DMS153 (cell line): ENCODE measurements at regions not wholly inside any gene's neighbourhood (a gene's known extent, or its start where the extent isn't known, plus 50 kb on each side); places are given as distances from the start of the nearest gene placed in this dataset.
"Not testable (repeated sequence)": the region's sequence is repeated elsewhere in the genome, so short reads cannot be mapped to it uniquely, and the experiment has no call there.

Experiments used
- DNase-seq: peaks from one replicate; lab custom pipeline; 2025; lab: John Stamatoyannopoulos, UW

GRCh38 chr1:37161171-37161570, 126.9 kb upstream of the GRIK3 start:
- DNase-seq: no peak

GRCh38 chr1:37162059-37162458, 127.7 kb upstream of the GRIK3 start:
- no peak for DNase-seq

DNA sequence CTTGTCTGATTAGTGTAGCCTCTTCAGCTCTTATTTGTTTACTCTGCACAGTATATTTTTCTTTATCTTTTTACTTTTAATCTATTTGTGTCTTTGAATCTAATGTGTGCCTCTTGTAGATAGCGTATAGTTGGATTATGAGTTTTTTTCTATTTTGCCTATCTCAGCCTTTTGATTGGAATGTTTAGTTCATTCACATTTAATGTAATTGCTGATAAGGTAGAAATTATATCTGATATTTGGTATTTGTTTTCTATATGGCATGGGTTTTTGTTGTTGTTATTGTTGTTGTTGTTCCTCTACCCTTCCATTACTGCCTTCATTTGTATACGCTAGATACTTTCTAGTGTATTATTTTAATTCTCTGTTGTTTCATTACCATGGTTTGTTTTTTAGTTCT, 131.7 kb upstream of the GRIK3 start:
- no peak for DNase-seq

GRCh38 chr1:37167479-37167878, 133.2 kb upstream of the GRIK3 start:
- DNase-seq: peak; percentile 33

DNA sequence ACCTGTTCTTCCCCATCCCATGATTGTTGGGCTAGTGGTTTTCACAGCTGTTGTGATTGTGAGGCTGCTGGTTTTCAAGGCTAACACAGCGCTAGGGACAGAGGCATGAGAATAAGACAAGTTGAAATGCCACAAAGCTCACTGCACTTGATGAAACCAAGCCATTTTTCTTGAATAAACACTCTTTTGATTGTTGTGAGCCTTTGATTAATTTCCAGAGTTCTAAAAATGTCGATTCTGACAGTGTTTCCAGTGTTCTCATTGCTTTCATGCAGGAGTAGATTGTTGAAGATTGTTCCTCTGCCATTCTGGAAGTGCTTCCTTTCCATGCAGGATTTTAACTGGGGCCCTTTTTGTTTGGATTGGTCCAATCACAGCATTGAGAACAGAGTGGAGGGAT, 134.9 kb upstream of the GRIK3 start:
- no peak for DNase-seq

DNA sequence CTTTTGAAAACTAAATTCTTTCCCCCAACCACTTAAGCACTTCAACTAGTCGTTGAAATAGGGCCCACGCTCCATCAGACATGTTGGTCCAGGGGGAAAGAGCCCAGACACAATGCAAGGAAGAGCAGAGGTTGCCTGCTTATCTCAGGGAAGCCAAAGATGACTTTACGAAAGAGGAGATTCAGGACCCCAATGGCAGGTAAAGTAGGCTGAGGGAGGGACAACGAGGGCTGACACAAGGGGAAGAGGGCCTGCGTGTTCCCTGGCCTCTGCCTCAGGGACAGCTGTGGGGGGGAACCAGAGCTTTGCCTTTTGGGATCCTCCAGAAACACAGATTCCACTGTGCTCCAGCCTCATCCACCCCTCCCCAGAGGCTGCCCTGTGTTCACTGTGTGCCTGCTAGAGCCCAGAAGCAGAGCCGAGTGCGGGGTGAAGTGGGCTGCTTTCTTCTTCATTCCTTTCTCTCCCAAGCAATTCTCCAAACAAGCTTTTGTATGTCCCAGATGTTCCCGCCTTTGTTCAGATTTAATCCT, 135.5 kb upstream of the GRIK3 start:
- no peak for DNase-seq

DNA sequence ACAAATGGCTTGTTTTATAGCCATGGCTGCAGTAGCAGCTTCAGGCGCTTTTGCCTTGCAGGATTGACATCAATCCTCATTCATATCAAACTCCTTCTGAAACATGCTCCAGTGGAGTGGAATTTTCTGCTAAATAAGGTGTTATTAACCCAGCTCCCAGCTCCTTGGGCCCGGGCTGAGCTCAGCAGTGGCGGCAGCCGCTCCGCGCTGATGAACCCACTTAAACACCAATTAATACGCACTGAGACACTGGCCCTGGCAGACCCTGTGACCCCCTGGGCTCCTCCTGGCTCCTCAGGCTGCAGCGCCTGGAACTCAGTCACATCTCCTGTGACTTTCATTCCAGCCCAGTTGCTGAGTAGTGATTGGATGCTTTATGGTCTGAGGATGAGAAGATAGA, 137.4 kb upstream of the GRIK3 start:
- no peak for DNase-seq

GRCh38 chr1:37174341-37174740, 140.0 kb upstream of the GRIK3 start:
- DNase-seq: no peak

GRCh38 chr1:37174876-37175275, 140.6 kb upstream of the GRIK3 start:
- DNase-seq: no peak

GRCh38 chr1:37175666-37176215, 141.4 kb upstream of the GRIK3 start:
- no peak for DNase-seq

GRCh38 chr1:37176269-37176668, 142.0 kb upstream of the GRIK3 start:
- no peak for DNase-seq

DNA sequence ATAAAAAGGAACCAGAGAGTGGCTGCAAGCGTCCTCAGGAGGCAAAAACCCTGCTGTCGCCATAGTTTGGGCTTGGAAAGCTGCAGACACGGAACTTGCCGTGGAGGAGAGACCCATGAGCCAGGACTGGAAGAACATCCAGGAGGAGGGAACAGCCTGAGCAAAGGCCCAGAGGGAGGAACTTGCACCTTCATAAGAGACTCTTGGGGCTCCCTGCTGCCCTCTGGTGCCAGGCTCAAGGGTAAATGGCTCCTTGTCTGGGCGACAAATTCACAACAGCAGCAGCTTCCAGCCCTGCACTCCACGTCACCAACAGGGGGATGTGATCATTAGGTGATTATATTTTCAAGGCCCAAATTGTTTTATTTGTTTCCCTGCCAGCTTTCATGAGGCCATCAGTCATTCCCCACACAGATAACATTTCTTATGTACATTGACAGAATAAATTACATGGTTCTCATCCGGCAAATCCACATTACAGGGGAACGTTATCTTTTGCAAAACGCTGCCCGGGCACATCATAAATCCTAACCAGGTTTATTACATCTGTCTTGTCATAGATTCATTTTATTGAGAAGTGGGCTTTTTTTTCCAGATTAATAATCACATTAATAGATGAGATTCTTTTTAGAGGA, 143.0 kb upstream of the GRIK3 start:
- DNase-seq: peak; percentile 76

- no peak for DNase-seq
Observed at GRCh38 chr1:37181425-37181824, 147.1 kb upstream of the GRIK3 start.

DNA sequence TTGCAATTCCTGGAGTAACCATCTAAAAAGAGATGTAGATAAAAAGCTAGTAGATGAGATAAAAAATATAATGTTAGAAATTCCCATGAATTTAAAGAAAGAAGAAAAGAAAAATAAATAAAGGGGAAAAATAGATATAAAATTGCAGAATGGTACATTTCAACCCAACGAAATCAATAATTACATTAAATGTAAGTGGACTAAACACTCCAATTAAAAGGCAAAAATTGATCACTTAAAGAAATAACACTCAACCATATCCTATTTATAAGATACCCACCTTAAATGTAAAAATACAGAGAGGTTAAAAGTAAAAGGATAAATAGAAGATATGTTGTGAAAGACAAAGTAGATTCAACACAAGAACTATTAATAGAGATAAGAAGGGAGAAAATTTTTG, 150.5 kb upstream of the GRIK3 start:
- DNase-seq: no peak

DNA sequence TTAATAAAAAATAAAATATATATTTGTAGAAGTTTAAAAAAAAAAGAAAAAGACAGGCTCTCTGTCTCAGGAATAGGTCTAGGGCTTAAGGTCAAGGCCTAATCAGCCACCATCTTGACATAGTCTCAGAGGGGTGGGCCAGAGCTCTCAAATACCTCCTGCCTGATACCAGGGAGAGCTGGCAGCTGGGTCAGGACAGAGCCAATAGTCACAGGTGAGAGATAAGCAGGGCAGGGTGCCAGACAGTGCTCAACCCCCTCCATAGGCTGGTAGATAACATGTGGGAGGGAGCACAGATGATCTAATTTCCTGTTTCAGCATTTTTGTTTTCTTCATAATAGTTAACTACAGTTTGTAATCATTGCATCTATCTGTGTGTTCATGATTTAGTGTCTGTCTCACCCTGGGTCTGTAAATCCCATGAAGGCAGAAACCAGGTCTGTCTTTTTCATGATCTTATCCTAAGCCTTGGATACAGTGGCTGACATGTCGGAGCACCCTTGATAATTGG, 152.0 kb upstream of the GRIK3 start:
- DNase-seq: peak; percentile 24

DNA sequence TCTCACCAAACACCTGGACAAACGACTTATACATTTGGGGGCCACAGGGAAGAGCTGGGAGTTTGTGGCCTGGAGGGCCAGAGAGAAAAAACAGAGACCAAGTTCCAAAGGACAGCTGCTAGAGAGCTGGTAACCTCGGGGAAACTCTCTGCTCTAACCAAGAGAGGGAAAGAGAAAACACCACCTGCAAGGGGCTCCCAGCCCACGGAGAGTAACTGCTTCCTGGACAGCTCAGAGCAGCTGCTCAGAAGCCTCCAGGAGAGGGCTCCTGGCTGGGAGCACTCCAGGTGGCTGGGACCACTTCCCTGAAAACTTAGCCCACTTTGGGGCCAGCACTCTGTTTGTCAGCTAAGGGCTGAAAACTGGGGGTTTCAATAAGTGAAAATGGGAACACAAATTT, 154.8 kb upstream of the GRIK3 start:
- DNase-seq: peak; percentile 54

- DNase-seq: no peak
Observed at GRCh38 chr1:37197411-37197810, 163.1 kb upstream of the GRIK3 start.

GRCh38 chr1:37214305-37214704, 180.0 kb upstream of the GRIK3 start:
- DNase-seq: not testable (repeated sequence)

DNA sequence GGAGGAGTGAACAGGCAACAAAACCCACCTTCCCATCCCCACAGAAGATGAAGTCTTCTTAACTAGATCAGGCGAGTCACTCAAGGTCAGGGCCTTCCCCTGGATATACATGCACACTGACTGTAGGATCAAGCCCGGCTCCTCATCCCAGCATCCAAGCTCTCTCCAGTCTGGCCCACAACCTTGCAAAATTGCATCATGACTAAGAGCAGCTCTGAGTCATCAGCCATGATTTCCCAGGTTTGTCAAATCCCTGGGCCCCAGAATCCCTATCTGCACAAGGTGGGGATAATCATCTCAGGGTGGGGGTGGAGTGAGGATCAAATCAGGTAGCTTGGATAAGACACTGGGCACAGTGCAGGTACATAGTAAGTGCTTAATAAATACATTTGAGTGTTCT, 199.3 kb upstream of the GRIK3 start:
- DNase-seq: no peak

GRCh38 chr1:37234941-37235418, 200.7 kb upstream of the GRIK3 start:
- DNase-seq: no peak

GRCh38 chr1:37237948-37238347, 203.6 kb upstream of the GRIK3 start:
- no peak for DNase-seq

DNA sequence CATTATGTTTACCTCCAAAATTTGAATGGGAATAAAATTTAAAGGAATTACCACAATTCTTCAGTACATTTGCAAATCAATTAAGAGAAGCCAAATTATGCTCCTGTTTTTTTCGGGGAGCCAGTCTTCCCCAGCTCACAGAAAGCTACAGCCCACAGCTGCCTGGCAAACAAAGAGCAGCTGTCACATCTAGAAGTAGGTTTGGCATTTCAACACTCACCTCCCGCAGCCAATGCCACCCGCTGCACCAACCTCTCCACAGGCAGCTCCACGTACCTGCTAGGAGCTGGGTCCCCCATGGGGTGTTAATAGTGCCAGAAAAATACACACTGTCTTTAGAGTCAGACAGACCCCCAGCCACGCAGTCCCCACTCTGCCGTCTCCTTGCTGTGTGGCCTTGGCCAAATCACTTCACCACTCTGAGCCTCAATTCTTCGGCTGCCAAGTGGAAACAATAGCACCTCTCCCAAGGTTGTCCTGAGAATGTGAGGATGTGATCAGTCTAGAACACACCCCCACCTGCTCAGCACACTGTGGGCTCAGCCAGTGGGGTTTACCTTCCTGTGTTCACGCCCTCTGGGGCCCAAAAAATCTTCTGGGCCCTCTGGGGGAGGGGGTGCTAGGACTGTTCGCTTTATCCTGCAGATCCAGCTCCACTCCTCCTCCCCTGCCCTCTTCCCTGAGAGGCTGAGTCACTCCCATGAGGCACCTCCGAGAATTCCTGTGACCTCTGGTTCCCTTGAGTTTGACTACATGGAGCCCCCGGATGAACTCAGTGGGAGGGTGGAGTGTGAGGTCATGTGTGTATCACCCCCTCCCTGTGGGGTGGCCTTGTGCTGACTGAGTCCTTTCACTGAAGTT, 204.3 kb upstream of the GRIK3 start:
- DNase-seq: no peak
